Karpas-422 (cell line): ENCODE measurements at regions not wholly inside any gene's neighbourhood (a gene's known extent, or its start where the extent isn't known, plus 50 kb on each side); places are given as distances from the start of the nearest gene placed in this dataset.

Source experiments
- DNase-seq: peaks from one replicate; pipeline ENCODE4 v3.0.0-alpha.2; 2015
- H2AFZ ChIP-seq: fragments of 200-600 bp; sonication (generic); 2 replicates; pipeline ENCODE4 v1.6.1; 2014; ENCODE audit warnings: antibody characterized with exemption, low read length, mixed read lengths
- H3K27ac ChIP-seq: fragments of 200-600 bp; sonication (generic); 2 replicates; pipeline ENCODE4 v1.5.1; 2014; ENCODE audit warnings: mild to moderate bottlenecking, low read length, moderate library complexity
- H3K27me3 ChIP-seq: fragments of 200-600 bp; sonication (generic); 2 replicates; pipeline ENCODE4 v1.6.1; 2014; ENCODE audit warnings: low read length, mixed read lengths
- H3K36me3 ChIP-seq: fragments of 200-600 bp; sonication (generic); 2 replicates; pipeline ENCODE4 v1.6.1; 2014; ENCODE audit warnings: low read length, mixed read lengths; ENCODE audit not compliant: insufficient read depth
- H3K4me1 ChIP-seq: fragments of 200-600 bp; sonication (generic); 2 replicates; pipeline ENCODE4 v1.6.1; 2014; ENCODE audit warnings: mild to moderate bottlenecking, low read length, mixed read lengths
- H3K4me2 ChIP-seq: fragments of 200-600 bp; sonication (generic); 2 replicates; pipeline ENCODE4 v1.6.1; 2014; ENCODE audit warnings: low read length, low read depth, mild to moderate bottlenecking; ENCODE audit not compliant: poor library complexity, severe bottlenecking
- H3K4me3 ChIP-seq: fragments of 200-600 bp; sonication (generic); 2 replicates; pipeline ENCODE4 v1.5.1; 2014; ENCODE audit warnings: mild to moderate bottlenecking, antibody characterized with exemption, low read length, mixed read lengths
- H3K79me2 ChIP-seq: fragments of 200-600 bp; sonication (generic); 2 replicates; pipeline ENCODE4 v1.6.1; 2014; ENCODE audit warnings: mild to moderate bottlenecking, low read length, mixed read lengths
- H3K9ac ChIP-seq: fragments of 200-600 bp; sonication (generic); 2 replicates; pipeline ENCODE4 v1.6.0; 2014; ENCODE audit warnings: low read length
- H3K9me2 ChIP-seq: fragments of 200-600 bp; sonication (generic), shearing (Covaris generic); replicated peaks from 2 replicates; pipeline ENCODE4 v1.6.0; 2014; ENCODE audit warnings: mild to moderate bottlenecking, low read length, moderate library complexity; ENCODE audit not compliant: insufficient read depth
- H3K9me3 ChIP-seq: fragments of 300-700, 200-600 bp; sonication (generic); 2 replicates; pipeline ENCODE4 v1.6.1; 2014; ENCODE audit warnings: low read length, mixed read lengths
- H4K20me1 ChIP-seq: fragments of 200-600 bp; sonication (generic); 2 replicates; pipeline ENCODE4 v1.6.1; 2014; ENCODE audit warnings: mild to moderate bottlenecking, antibody characterized with exemption, low read length, low read depth; ENCODE audit not compliant: insufficient read depth

DNA sequence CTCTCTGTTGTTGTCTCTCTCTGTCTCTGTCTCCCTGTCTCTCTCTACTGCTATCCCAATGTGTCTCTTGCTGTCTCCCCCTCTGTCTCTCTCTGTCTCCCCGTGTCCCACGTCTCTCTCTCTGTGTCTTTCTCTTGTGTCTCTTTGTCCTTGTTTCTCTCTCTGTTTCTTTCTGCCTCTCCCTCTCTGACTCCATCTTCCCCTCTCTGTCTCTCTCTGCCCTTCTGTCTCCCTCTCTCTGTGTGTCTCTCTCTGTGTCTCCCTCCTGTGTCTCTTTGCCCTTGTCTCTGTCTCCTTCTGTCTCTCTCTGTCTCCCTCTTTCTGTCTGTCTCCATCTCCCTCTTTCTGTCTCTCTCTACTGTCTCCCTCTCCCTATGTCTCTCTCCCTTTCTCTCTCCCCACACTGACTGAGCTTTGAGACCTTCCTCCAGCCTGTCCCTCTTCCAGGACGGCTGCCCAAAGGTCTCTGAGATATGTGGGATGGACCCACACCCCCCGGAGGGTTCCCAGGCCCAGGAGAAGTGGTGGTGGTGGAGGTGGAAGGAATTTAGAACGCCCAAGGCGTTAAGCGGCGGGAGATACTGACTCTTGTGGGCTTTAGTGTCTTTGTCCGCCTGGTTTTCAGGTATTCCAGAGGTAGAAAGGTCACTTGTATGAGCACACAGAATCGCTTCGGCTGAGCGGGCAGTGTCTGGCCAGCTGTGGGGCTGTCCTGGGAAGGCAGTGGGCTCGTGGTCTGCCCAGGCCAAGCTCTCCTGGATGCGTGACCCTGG is 65.5 kb upstream of the CCND1 start:
- H3K27me3 ChIP-seq: no peaks in the 10 kb centered on the region
- no peak for DNase-seq
- no peak overlapping the region for H3K4me2 ChIP-seq
- no peaks in the 10 kb centered on the region for H3K4me1 ChIP-seq
- H2AFZ ChIP-seq: no peak overlapping the region
- H3K36me3 ChIP-seq: no peaks in the 10 kb centered on the region
- H3K79me2 ChIP-seq: no peaks in the 10 kb centered on the region
- H4K20me1 ChIP-seq: no peaks in the 10 kb centered on the region
- H3K27ac ChIP-seq: no peak overlapping the region
- H3K4me3 ChIP-seq: no peak overlapping the region
- no peaks in the 10 kb centered on the region for H3K9me2 ChIP-seq
- H3K9me3 ChIP-seq: no peaks in the 10 kb centered on the region
- no peak overlapping the region for H3K9ac ChIP-seq

DNA sequence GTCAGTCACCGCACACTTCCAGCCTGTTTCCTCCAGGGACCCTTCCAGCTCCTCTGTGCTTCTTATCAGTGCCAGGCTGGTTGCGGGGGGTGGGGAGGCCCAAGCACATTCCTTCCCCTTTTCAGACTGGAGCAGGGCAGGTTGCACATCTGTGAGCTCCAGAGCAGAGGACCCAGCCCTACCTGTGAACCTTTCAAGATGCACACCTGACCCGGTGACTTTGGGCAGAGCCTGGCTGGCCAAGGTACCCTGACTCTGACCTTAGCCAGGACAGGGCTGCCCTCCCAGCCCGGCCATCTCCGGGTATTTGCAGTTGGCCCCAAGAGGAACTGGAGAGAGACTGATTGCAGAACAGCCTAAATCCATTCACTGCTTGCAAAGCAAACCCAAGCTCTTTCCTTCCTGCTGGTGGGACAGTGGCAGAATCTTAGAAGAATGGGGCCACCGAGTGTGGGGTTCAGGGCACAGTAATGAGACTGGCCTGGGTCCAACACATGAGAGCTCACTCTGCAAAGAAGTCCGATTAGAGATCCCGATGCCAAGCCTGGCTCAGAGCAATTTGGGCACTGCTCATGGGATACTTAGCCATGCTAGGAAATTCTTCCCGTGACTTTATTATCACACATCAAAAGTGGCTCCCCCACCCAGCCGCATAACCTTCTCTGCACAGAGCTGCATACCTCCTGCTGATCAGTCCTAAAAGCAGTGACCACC is 64.7 kb upstream of the CCND1 start:
- Histone ChIP-seq H3K36me3 (no peaks in the 10 kb centered on the region), H3K79me2 (no peaks in the 10 kb centered on the region), H3K9me2 (no peaks in the 10 kb centered on the region), H3K27ac (no peak overlapping the region), H3K9me3 (no peaks in the 10 kb centered on the region), H3K9ac (no peak overlapping the region), H3K4me1 (no peaks in the 10 kb centered on the region), H4K20me1 (no peaks in the 10 kb centered on the region), H3K4me2 (no peak overlapping the region), H3K27me3 (no peaks in the 10 kb centered on the region), H3K4me3 (no peak overlapping the region), H2AFZ (no peak overlapping the region)
- no peak for DNase-seq

DNA sequence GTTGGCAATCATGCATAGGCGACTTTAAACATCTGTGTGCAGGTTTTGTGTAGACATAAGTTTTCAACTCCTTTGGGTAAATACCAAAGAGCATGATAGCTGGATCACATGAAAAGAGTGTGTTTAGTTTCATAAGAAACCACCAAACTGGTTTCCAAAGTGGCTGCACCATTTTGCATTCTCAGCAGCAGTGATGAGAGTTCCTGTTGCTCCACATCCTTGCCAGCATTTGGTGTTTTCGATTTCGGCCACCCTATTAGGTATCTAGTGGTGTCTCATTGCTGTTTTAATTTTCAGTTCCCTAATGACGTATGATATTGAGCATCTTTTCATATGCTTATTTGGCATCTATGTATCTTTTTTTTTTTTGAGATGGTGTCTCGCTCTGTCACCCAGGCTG is 62.8 kb upstream of the CCND1 start:
- no peaks in the 10 kb centered on the region for H3K9me2 ChIP-seq
- H3K4me1 ChIP-seq: no peaks in the 10 kb centered on the region
- no peaks in the 10 kb centered on the region for H3K9me3 ChIP-seq
- no peak overlapping the region for H2AFZ ChIP-seq
- H3K79me2 ChIP-seq: no peaks in the 10 kb centered on the region
- no peaks in the 10 kb centered on the region for H3K27me3 ChIP-seq
- no peak overlapping the region for H3K4me2 ChIP-seq
- no peak overlapping the region for H3K27ac ChIP-seq
- H3K9ac ChIP-seq: no peak overlapping the region
- DNase-seq: no peak
- H4K20me1 ChIP-seq: no peaks in the 10 kb centered on the region
- H3K4me3 ChIP-seq: no peak overlapping the region
- no peaks in the 10 kb centered on the region for H3K36me3 ChIP-seq

DNA sequence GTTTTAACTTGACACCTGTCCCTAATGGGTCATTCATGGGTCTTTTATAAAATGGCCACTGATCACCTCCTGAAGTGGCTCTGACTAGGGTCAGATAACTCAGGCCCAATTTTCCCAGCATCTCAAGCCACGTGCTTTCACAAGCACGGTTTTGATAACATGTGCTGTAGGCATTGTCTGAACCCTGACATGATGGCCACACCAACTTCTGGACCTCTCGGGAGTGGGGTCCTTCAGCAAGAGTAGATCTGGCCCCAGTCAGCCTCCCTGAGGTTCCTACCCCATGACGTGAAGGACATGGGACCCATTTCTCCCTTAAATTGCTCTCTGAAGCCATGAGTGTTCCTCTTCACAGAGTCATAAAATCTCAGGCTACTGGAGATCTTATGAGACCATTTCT is 60.4 kb upstream of the CCND1 start:
- Histone ChIP-seq H4K20me1 (no peaks in the 10 kb centered on the region), H3K9me3 (no peaks in the 10 kb centered on the region), H2AFZ (no peak overlapping the region), H3K4me2 (no peak overlapping the region), H3K4me3 (no peak overlapping the region), H3K27ac (no peak overlapping the region), H3K9ac (no peak overlapping the region), H3K4me1 (no peaks in the 10 kb centered on the region), H3K79me2 (no peaks in the 10 kb centered on the region), H3K9me2 (no peaks in the 10 kb centered on the region), H3K36me3 (no peaks in the 10 kb centered on the region), H3K27me3 (no peaks in the 10 kb centered on the region)
- peak; percentile 24 for DNase-seq

DNA sequence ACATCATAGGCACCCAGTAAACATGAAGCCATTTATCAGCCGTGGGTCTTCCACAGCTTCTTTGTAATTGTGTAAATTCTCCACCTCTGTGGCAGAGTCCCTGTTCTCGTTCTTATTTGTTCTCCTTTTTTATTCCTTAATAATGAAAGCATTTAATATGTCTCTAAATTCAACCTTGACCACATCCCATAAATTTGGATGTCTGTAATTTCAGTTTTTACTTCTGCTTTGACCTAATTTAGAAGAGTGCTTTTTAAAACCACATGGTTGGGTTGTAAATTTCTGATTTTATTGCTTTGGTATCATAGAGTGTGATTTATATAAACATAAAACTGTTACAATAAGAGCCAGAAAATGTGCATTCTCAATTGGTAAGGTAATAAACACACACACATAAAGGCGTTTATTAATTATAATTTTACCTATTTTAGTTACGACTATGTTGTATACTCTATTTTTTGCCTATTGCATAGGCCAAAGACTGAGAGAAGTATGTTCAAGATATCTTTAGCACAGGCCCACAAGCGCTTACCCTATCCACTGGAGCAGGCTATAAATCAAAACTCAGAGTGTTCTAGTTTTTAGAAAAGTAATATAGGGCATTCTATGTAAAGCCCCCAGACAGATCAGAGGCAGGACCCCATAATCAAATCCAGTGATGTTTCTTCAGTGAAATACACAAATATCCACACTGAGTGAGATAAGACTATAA is 58.0 kb upstream of the CCND1 start:
- Histone ChIP-seq H3K36me3 (no peaks in the 10 kb centered on the region), H3K4me2 (no peak overlapping the region), H3K9me3 (no peaks in the 10 kb centered on the region), H2AFZ (no peak overlapping the region), H3K9me2 (no peaks in the 10 kb centered on the region), H3K27ac (no peak overlapping the region), H3K27me3 (no peaks in the 10 kb centered on the region), H3K9ac (no peak overlapping the region), H3K79me2 (no peaks in the 10 kb centered on the region), H3K4me3 (no peak overlapping the region), H3K4me1 (no peaks in the 10 kb centered on the region), H4K20me1 (no peaks in the 10 kb centered on the region)
- no peak for DNase-seq

DNA sequence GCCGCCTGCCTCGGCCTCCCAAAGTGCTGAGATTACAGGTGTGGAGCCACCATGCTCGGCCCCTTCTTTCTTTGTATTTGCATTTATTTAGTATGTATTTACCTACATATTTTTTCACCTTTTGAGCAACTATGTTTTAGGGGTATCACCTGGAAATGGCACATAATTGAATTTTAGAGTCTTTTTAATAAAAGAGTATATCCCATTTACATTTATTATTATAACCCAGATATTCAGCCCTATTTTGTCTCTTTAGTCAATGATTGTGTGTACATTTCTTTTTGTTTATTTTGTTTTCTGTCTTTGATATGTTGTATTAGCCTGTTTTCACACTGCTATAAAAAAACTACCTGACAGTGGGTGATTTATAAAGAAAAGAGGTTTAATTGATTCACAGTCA is 56.8 kb upstream of the CCND1 start:
- no peak overlapping the region for H3K27ac ChIP-seq
- H3K27me3 ChIP-seq: no peaks in the 10 kb centered on the region
- no peaks in the 10 kb centered on the region for H3K9me3 ChIP-seq
- no peaks in the 10 kb centered on the region for H3K36me3 ChIP-seq
- no peak overlapping the region for H3K4me3 ChIP-seq
- H2AFZ ChIP-seq: no peak overlapping the region
- no peak for DNase-seq
- H3K9me2 ChIP-seq: no peaks in the 10 kb centered on the region
- H4K20me1 ChIP-seq: no peaks in the 10 kb centered on the region
- H3K4me2 ChIP-seq: no peak overlapping the region
- no peaks in the 10 kb centered on the region for H3K79me2 ChIP-seq
- no peak overlapping the region for H3K9ac ChIP-seq
- H3K4me1 ChIP-seq: no peaks in the 10 kb centered on the region

DNA sequence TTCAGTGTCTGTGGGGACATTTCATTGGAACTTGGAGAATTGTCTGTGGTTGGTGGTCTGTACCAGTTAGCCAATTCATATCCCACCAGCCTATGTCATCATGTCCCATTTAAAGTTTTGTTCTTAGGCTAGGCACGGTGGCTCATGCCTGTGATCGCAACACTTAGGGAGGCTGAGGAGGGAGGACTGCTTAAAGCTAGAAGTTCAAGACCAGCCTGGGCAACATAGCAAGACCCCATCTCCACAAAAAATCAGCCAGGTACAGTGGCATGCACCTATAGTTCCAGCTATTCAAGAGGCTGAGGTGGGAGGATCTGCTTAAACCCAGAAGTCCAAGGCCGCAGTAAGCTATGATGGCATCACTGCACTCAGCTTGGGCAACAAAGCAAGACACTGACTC is 55.6 kb upstream of the CCND1 start:
- Histone ChIP-seq H3K27me3 (no peaks in the 10 kb centered on the region), H3K4me2 (no peak overlapping the region), H3K4me3 (no peak overlapping the region), H4K20me1 (no peaks in the 10 kb centered on the region), H3K27ac (no peak overlapping the region), H3K9me3 (no peaks in the 10 kb centered on the region), H3K4me1 (no peaks in the 10 kb centered on the region), H3K9ac (no peak overlapping the region), H3K79me2 (no peaks in the 10 kb centered on the region), H2AFZ (no peak overlapping the region), H3K9me2 (no peaks in the 10 kb centered on the region), H3K36me3 (no peaks in the 10 kb centered on the region)
- DNase-seq: no peak

DNA sequence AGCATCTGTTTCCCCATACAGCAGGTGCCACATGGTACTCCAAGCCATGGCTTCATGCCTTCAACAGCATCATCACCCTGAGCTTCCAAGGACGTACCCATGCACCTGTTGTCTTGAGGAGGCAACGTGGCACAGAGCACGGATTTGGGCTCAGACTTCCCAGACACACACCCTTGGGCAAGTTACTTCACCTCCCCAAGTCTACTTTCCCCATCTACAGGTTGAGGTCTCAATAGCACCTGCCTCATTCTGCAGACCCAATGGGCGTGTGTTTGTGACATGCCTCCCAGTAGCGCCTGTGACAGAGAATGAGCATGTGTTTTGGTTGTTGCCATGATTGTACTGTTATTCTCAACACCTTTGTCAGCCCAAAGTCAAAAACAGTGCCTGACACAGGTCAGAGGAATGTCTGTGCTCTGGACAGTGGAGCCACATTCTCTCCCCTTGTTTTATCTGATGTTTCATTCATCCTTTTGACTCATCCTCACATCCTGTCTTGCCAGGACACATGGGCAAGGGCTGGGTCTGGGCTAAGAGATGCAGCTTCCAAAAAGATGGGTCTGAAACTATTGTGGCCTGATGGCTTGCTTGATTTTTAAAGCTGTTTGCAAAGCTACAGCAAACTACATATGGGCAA is 53.4 kb upstream of the CCND1 start:
- no peak overlapping the region for H3K9ac ChIP-seq
- no peaks in the 10 kb centered on the region for H4K20me1 ChIP-seq
- H3K9me2 ChIP-seq: no peaks in the 10 kb centered on the region
- H3K36me3 ChIP-seq: no peaks in the 10 kb centered on the region
- H2AFZ ChIP-seq: no peak overlapping the region
- no peaks in the 10 kb centered on the region for H3K4me1 ChIP-seq
- DNase-seq: peak; percentile 23
- H3K4me3 ChIP-seq: no peak overlapping the region
- H3K27ac ChIP-seq: no peak overlapping the region
- no peaks in the 10 kb centered on the region for H3K27me3 ChIP-seq
- H3K79me2 ChIP-seq: no peaks in the 10 kb centered on the region
- H3K9me3 ChIP-seq: no peaks in the 10 kb centered on the region
- no peak overlapping the region for H3K4me2 ChIP-seq
